GM20431 (cell line): ENCODE measurements at regions not wholly inside any gene's neighbourhood (a gene's known extent, or its start where the extent isn't known, plus 50 kb on each side); places are given as distances from the start of the nearest gene placed in this dataset.

Experiments used
- in situ Hi-C: fragments of 300-500 bp; cut with MseI, MboI; formaldehyde crosslinking; loops from one replicate; pipeline ENCODE4 v1.15.0; 2020; ENCODE audit warnings: low sequenced_read_pairs; ENCODE audit not compliant: unreplicated experiment

- in situ Hi-C loops: no loop called here
Measured at GRCh38 chr12:132439333-132439904, 50.5 kb upstream of the FBRSL1 start.

DNA sequence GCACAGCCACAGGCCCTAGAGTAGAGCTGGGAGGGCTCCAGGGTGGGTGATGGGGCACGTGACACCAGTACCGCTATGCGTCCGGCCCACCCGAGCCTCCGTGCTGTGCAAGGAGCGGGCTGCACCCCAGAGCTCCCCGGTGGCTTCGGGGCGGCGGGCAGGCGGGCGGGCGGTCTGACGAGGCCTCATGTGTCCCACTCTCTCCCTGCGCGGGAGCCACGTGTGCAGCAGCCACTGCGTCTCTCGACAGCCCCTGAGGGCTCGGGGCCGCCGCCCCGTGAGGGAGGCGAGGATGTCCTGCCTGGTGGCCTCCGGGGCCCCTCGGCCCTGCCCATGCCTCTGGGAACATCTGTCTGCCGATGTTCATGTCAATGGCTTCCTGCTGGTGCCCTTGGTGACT, 51.2 kb upstream of the FBRSL1 start:
- in situ Hi-C loops: no loop called here

- in situ Hi-C loops: no loop called here
Measured at GRCh38 chr12:132437943-132438700, 51.8 kb upstream of the FBRSL1 start.

GRCh38 chr12:132437252-132437932, 52.6 kb upstream of the FBRSL1 start:
- in situ Hi-C loops: no loop called here

GRCh38 chr12:132436791-132437251, 53.1 kb upstream of the FBRSL1 start:
- in situ Hi-C loops: no loop called here

- in situ Hi-C loops: no loop called here
Measured at GRCh38 chr12:132435486-132436187, 54.3 kb upstream of the FBRSL1 start.

DNA sequence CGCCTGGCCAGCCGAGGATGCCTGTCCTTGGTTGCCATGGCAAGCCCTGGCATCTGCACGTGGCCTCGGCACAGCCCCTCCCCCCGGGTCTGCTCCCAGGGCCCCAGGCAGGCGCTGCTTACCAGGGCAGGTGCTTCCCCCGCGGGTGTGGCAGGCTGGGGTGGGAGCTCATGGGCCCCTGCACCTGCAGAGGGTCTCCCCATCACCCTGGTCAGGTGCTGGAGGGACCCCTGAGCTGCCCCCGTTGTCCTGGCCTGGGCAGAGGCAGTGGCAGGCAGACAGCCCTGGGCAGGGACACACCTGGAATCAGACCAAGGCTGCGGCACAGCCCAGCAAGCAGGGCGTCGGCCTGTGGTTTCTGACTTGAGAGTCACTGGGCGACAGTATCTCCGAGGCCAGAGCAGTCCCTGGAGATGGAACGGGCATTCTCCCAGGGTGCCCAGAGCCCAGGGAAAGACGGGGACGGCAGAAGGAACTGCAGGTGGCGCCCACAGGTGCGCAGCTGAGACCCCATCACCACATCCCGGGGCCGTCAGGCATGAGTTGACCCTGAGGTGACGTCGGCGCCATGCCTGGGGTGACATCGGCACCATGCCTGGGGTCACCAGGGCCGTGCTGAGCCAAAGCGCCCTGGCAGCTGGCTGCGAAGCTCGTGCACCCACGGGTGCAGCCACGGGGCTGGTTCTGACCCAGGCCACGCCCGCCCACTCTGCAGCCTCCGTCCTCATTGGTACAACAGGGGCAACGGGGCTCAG, 56.1 kb upstream of the FBRSL1 start:
- in situ Hi-C loops: no loop called here

DNA sequence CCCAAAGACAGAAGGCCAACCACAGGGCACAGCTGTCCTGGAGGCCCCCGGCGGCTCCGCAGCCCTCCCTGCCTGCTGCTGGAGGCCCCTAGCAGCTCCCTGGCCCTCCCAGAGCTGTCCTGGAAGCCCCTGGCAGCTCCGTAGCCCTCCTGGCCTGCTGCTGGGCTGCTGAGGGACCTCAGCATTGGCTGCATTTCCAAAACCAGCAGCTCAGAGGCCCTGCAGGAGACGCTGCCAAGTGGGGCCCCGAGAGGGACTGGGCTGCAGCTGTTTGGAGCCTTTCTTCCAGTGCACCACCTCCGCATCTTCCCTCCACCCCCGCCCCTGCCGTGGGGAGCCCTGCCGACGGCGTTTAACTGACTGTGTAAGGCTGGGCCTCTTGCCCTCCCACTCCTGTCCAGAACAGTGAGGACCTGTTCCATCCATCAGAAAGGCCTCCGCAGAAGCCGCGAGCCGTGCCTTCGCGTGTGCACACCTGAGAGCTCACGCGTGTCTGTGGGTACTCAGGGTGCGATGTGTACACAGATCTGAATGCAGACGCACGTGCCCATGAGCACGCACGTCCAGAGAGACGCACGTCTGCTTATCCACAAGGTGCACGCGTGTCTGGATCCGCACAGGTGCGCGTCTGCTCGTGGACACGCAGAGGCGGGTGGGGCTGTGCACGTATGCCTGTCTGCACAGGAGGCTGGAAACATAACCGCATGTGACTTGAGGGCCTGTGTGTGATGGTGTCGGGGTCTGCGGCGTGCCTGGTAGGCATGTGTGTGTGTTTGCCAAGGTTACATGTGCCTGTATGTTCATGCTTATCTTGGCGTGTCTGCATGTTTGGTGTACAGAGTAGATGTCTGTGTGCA, 57.0 kb upstream of the FBRSL1 start:
- in situ Hi-C loops: no loop called here

GRCh38 chr12:132432126-132432705, 57.7 kb upstream of the FBRSL1 start:
- in situ Hi-C loops: no loop called here

GRCh38 chr12:132430838-132431774, 58.8 kb upstream of the FBRSL1 start:
- in situ Hi-C loops: no loop called here

DNA sequence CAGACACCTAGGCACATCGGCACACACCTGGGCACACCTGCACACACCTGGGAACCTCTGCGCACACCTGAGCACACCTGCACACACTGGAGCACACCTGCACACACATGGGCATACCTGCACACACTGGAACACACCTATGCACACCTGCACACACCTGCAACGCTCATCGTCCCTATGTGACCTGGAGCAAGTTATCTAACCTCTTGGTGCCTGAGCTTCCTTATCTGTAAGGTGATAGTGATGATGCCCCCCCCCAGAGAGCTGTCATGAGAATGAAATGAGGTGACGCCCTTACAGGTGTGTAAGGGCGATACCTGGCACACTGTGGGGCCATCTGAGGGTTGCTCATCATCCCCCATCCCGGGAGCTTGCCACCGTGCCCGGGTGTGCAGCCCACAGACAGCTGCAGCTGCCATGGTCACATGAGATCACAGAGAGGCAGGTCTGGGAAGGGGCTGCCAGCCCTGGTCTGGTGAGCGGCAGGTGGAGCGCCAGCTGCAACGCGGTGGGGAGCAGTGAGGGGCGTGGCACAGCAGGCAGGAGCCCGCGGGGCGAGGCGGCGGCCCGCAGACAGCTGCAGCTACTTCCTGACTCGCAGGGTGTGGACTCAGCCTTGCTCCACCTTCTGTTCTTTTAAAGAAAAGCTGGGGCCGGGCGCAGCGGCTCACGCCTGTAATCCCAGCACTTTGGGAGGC, 59.9 kb upstream of the FBRSL1 start:
- in situ Hi-C loops: no loop called here

GRCh38 chr12:132429602-132429945, 60.4 kb upstream of the FBRSL1 start:
- in situ Hi-C loops: no loop called here

GRCh38 chr12:132428936-132429601, 60.9 kb upstream of the FBRSL1 start:
- in situ Hi-C loops: no loop called here

DNA sequence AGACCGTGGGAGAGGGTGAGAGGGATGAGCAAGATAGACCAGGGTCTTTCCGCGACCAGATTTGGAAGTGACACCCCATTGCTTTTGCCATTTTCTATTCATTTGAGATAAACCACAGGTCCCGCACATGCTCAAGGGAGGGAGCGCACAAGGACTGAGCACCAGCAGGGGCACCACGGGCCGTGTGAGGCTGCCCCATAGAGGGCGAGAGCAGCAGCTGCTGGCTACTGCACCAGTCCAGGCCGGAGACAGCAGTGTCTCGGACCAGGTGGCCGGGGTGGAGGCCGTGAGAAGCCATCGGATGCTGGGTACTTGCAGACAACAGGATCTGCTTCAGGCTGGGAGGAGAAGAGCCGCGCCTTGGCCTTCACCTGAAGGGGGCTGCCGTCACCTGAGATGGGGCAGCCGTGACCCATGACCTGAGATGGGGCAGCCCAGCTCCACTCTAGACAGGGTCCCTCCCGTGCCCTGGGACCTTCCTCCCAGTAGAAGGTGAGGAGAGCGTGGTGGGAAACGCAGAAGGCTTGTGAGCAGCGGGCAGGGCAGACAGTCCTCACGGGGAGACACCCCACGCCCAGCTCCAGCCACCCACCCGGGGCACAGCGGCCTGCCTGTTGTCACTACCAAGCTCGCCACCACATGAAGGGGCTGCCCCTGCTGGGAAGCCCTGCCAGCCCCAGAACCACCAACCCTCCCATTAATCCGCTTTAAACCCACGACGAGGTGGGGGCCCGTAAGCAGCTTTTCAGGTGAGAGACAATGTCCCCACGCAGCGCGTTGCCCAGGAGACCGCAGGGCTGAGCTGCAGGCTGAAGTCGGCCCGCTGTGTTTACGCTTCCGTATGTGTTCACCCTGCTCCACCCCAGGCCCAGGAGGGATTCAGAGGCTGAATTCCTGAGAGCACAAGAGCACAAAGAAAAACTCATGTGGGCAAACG, 61.7 kb upstream of the FBRSL1 start:
- in situ Hi-C loops: no loop called here

GRCh38 chr12:132427174-132427768, 62.7 kb upstream of the FBRSL1 start:
- in situ Hi-C loops: no loop called here
